ENCODE measurements at regions not wholly inside any gene's neighbourhood (a gene's known extent, or its start where the extent isn't known, plus 50 kb on each side); places are given as distances from the start of the nearest gene placed in this dataset.
A peak's percentile ranks its signal among the peaks of the same experiment; 100 is the strongest.
"Not testable (repeated sequence)": the region's sequence is repeated elsewhere in the genome, so short reads cannot be mapped to it uniquely, and the experiment has no call there.

DNA sequence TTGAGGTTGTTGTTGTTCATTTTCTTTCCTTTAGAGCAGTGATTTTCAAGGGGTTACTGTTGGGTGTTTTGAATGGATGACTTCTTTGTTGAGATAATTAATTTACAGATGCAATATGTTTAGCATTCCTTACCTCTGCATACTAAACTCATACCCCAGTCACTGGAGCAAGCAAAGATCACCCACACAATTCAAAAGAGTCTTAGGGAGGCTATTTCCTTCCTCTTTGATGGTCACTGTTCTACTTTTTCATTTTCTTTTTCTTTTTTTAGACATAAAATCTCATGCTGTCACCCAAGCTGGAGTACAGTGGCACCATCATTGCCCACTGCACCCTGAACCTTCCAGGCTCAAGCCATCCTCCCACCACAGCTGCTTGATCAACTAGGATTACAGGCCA is 723.8 kb upstream of the DEFB115 start:
- H3K4me3 Mint-ChIP-seq: peak overlapping the region in 4 of 8 donors; percentile 7 to 43 (median 14)
- H3K27ac ChIP-seq (ENCODE audit: low read depth, low read length); H3K4me3 ChIP-seq (ENCODE audit: low read length in 2 of 2); H3K36me3 Mint-ChIP-seq; POLR2A ChIA-PET (ENCODE audit: partially characterized antibody); H3K36me3 ChIP-seq (ENCODE audit: insufficient read depth, low read length); DNase-seq; intact Hi-C loops (cut with micrococcal nuclease); CTCF ChIA-PET (ENCODE audit: partially characterized antibody); H3K4me1 ChIP-seq (ENCODE audit: insufficient read depth, low read length); H3K27ac Mint-ChIP-seq; H3K27me3 Mint-ChIP-seq; H3K4me1 Mint-ChIP-seq; H3K9me3 ChIP-seq (ENCODE audit: control insufficient read depth in 1 of 2, low read length in 2 of 2); H3K27me3 ChIP-seq (ENCODE audit: insufficient read depth, low read length): not testable (repeated sequence)
- H3K9me3 Mint-ChIP-seq: peaks cover 2 to 13% (median 8%) of the 10 kb centered on the region in 8 donors

DNA sequence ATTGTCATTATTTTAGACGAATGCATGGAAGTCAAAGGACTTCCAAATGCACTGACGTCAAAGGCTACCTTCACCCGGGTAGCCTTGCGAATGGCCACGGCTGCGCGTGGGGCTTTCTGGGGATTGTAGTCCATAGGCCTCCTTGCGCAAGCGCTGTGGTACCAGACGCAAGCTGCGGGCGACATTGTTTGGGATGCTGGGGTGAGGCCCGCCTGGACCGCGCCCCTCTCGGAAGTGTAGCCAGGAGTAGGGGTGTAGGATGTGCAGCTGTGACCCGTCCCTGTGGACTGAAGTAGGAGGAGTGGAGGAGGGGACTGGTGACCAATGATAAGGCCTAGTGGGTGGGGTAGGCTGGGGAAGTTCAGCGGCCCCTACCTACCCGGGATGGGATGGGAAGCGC is 720.0 kb upstream of the DEFB115 start:
- intact Hi-C loops (cut with micrococcal nuclease); H3K27ac ChIP-seq (ENCODE audit: low read depth, low read length); H3K27ac Mint-ChIP-seq; H3K9me3 ChIP-seq (ENCODE audit: control insufficient read depth in 1 of 2, low read length in 2 of 2); H3K4me1 Mint-ChIP-seq; DNase-seq; H3K4me3 ChIP-seq (ENCODE audit: low read length in 2 of 2); H3K4me1 ChIP-seq (ENCODE audit: insufficient read depth, low read length); POLR2A ChIA-PET (ENCODE audit: partially characterized antibody); H3K4me3 Mint-ChIP-seq; H3K36me3 ChIP-seq (ENCODE audit: insufficient read depth, low read length); H3K27me3 Mint-ChIP-seq; H3K36me3 Mint-ChIP-seq; H3K27me3 ChIP-seq (ENCODE audit: insufficient read depth, low read length); CTCF ChIA-PET (ENCODE audit: partially characterized antibody): not testable (repeated sequence)
- peaks cover 0 to 15% (median 8%) of the 10 kb centered on the region in 8 donors for H3K9me3 Mint-ChIP-seq

DNA sequence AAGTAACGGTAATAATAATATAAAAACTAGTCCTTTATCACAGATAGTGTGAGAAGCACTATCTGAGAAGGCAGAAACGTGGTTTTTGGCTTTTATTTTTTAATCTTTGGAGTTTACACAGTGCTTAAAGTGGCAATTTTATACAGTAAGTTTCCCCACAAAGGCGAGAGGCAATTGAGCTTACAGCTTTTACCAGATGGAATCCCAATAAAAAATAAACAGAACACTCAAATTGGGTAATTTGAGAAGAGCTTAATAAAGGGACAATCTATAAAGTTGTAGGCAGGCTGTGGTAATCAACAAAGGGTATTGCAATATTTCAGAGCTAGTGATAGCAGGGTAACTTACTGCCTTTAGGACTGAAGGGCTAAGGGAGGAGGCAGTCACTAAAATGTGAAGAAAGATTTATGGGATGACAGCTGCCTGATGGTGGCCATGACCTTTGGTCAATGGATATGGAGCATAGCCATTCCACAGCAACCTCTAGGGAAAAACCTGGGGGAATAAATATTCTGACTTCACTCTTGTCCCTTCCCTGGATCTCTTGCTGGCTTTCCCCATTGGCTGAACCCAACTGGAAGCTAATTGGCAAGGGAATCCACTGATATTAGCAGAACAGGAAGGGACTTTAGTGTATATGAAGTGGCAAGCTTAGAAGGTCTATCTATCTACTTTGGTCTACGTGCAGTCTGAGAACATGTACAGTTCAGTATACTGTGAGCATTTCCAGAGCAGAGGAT is 717.0 kb upstream of the DEFB115 start:
- H3K9me3 ChIP-seq (ENCODE audit: control insufficient read depth in 1 of 2, low read length in 2 of 2); H3K27me3 ChIP-seq (ENCODE audit: insufficient read depth, low read length); H3K36me3 Mint-ChIP-seq; H3K4me1 Mint-ChIP-seq; intact Hi-C loops (cut with micrococcal nuclease); H3K27ac ChIP-seq (ENCODE audit: low read depth, low read length); H3K36me3 ChIP-seq (ENCODE audit: insufficient read depth, low read length); POLR2A ChIA-PET (ENCODE audit: partially characterized antibody); H3K27ac Mint-ChIP-seq; CTCF ChIA-PET (ENCODE audit: partially characterized antibody); DNase-seq; H3K4me3 ChIP-seq (ENCODE audit: low read length in 2 of 2); H3K4me3 Mint-ChIP-seq; H3K27me3 Mint-ChIP-seq; H3K4me1 ChIP-seq (ENCODE audit: insufficient read depth, low read length): not testable (repeated sequence)
- H3K9me3 Mint-ChIP-seq: peaks cover 0 to 15% (median 9%) of the 10 kb centered on the region in 8 donors

DNA sequence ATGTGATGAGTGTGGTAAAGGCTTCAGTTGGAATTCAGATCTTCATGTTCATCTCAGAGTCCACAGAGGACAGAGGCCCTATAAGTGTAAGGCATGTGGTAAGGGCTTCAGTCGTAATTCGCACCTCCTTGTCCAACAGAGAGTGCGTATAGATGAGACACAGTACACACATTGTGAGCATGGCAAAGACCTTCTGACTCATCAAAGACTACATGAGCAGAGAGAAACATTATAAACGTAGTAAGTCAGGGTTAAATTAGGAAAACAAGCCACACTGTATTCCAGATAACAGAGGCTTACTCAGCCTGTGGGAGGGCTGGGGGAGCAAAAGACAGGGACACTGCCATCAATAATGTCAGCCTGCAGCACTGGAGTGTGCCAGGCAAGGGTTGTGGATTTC is 706.2 kb upstream of the DEFB115 start:
- H3K9me3 ChIP-seq (ENCODE audit: control insufficient read depth in 1 of 2, low read length in 2 of 2); H3K27me3 ChIP-seq (ENCODE audit: insufficient read depth, low read length); H3K36me3 Mint-ChIP-seq; H3K4me1 ChIP-seq (ENCODE audit: insufficient read depth, low read length); H3K4me3 Mint-ChIP-seq; H3K4me3 ChIP-seq (ENCODE audit: low read length in 2 of 2); H3K27me3 Mint-ChIP-seq; intact Hi-C loops (cut with micrococcal nuclease); H3K27ac ChIP-seq (ENCODE audit: low read depth, low read length); POLR2A ChIA-PET (ENCODE audit: partially characterized antibody); H3K27ac Mint-ChIP-seq; DNase-seq; H3K36me3 ChIP-seq (ENCODE audit: insufficient read depth, low read length); H3K4me1 Mint-ChIP-seq; CTCF ChIA-PET (ENCODE audit: partially characterized antibody): not testable (repeated sequence)
- H3K9me3 Mint-ChIP-seq: peaks cover 0 to 20% (median 6%) of the 10 kb centered on the region in 8 donors

DNA sequence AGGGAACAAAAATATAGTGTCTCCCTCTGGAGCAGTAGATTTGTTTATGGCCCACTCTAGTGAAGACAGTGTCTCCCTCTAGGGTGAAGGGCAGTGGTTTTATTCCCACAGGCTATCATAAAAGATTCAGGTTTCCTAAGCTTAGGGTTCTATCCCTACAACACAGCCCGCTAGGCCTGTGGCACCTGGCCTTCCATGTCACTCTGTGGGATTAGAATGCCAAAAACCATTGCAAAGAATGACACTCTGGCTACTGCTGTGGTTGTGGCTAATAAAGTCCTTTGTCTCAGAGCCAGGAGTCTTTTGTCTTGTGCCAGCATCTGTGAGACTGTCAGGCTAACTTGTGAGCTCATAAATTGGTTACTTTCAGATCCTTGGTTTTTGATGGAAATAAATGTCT is 700.7 kb upstream of the DEFB115 start:
- H3K4me3 ChIP-seq (ENCODE audit: low read length in 2 of 2); H3K9me3 ChIP-seq (ENCODE audit: control insufficient read depth in 1 of 2, low read length in 2 of 2); H3K27me3 ChIP-seq (ENCODE audit: insufficient read depth, low read length); H3K27ac Mint-ChIP-seq; H3K4me1 Mint-ChIP-seq; H3K27me3 Mint-ChIP-seq; H3K36me3 ChIP-seq (ENCODE audit: insufficient read depth, low read length); H3K4me3 Mint-ChIP-seq; POLR2A ChIA-PET (ENCODE audit: partially characterized antibody); DNase-seq; H3K4me1 ChIP-seq (ENCODE audit: insufficient read depth, low read length); intact Hi-C loops (cut with micrococcal nuclease); H3K36me3 Mint-ChIP-seq; H3K27ac ChIP-seq (ENCODE audit: low read depth, low read length); CTCF ChIA-PET (ENCODE audit: partially characterized antibody): not testable (repeated sequence)
- H3K9me3 Mint-ChIP-seq: peaks cover 0 to 14% (median 2%) of the 10 kb centered on the region in 8 donors

DNA sequence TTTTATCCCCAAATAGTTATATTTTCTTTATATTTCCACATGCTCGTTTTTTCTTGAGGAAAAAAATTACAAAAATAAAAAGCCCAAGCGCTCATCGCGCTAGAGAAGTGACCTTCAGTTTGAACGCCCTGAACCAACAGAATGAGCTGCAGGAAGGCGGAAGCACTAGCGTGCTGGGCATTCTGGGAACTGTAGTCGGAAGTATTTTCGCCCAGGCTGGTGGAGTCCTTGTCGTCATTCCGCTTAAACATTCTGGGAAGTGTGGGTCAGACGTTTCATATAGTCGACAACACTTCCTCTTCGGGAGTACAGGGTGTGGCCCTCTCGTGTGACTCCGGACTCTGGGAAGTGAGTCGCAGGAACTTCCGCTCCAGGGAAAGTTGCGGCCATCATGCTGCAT is 692.4 kb upstream of the DEFB115 start:
- CTCF ChIA-PET (ENCODE audit: partially characterized antibody): not testable (repeated sequence)

DNA sequence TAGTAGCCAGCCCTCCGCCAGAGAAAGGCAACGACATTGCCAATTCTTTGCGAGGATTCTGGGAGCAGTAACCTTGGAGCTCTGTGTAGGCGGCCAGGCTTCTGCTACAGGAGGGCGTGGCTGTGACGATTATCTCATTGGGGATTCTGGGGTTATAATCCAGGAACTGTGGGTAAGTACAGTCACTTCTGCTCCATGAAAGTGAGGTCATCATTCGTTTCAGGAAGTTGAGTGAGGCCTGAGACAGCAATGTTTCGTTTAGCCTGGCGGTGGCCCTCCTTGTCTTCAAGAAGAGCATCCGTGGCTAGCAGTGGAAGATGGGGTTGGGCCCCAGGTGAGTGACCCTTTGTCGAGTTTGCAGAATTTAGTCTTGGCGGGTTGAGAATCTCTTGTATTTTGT is 687.6 kb upstream of the DEFB115 start:
- H3K36me3 ChIP-seq (ENCODE audit: insufficient read depth, low read length); CTCF ChIA-PET (ENCODE audit: partially characterized antibody); H3K4me3 ChIP-seq (ENCODE audit: low read length in 2 of 2); H3K4me3 Mint-ChIP-seq; H3K27ac Mint-ChIP-seq; H3K27me3 Mint-ChIP-seq; H3K9me3 ChIP-seq (ENCODE audit: control insufficient read depth in 1 of 2, low read length in 2 of 2); H3K4me1 Mint-ChIP-seq; POLR2A ChIA-PET (ENCODE audit: partially characterized antibody); H3K4me1 ChIP-seq (ENCODE audit: insufficient read depth, low read length); H3K27ac ChIP-seq (ENCODE audit: low read depth, low read length); H3K36me3 Mint-ChIP-seq; H3K9me3 Mint-ChIP-seq; DNase-seq; intact Hi-C loops (cut with micrococcal nuclease); H3K27me3 ChIP-seq (ENCODE audit: insufficient read depth, low read length): not testable (repeated sequence)

More for the DNA sequence above, 692.4 kb upstream of the DEFB115 start:
- H3K27me3 ChIP-seq (ENCODE audit: insufficient read depth, low read length); H3K4me3 Mint-ChIP-seq; H3K36me3 ChIP-seq (ENCODE audit: insufficient read depth, low read length); DNase-seq; H3K27ac Mint-ChIP-seq; H3K4me1 Mint-ChIP-seq; H3K27me3 Mint-ChIP-seq; H3K36me3 Mint-ChIP-seq; intact Hi-C loops (cut with micrococcal nuclease); H3K27ac ChIP-seq (ENCODE audit: low read depth, low read length); H3K4me1 ChIP-seq (ENCODE audit: insufficient read depth, low read length); H3K9me3 ChIP-seq (ENCODE audit: control insufficient read depth in 1 of 2, low read length in 2 of 2); H3K4me3 ChIP-seq (ENCODE audit: low read length in 2 of 2); POLR2A ChIA-PET (ENCODE audit: partially characterized antibody): not testable (repeated sequence)
- H3K9me3 Mint-ChIP-seq: peaks cover 0 to 11% (median 2%) of the 10 kb centered on the region in 8 donors

DNA sequence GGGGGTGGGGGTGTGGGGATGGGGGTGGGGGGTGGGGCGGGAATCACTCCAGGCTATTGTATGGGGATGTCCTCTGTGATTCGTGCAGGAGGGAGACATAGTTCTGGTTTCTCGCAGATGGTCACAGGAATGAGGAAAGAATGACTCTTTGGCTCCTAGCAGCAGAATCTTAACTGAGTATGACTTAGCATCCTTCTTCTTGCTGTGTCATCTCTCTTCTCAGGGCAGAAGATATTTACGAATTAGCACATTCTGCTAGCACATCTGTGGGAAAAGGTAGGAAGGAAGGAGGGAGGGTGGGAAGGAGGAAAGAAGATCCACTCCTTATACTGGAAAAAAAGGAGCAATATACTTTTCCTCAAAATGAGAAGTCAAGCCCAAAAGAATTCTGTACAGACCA is 686.8 kb upstream of the DEFB115 start:
- not testable (repeated sequence) for H3K4me1 Mint-ChIP-seq

More for the DNA sequence above, 686.8 kb upstream of the DEFB115 start:
- H3K27ac Mint-ChIP-seq; H3K27me3 Mint-ChIP-seq; H3K4me3 ChIP-seq (ENCODE audit: low read length in 2 of 2); H3K4me3 Mint-ChIP-seq; H3K4me1 ChIP-seq (ENCODE audit: insufficient read depth, low read length); POLR2A ChIA-PET (ENCODE audit: partially characterized antibody); DNase-seq; H3K9me3 ChIP-seq (ENCODE audit: control insufficient read depth in 1 of 2, low read length in 2 of 2); H3K36me3 ChIP-seq (ENCODE audit: insufficient read depth, low read length); H3K27ac ChIP-seq (ENCODE audit: low read depth, low read length); H3K27me3 ChIP-seq (ENCODE audit: insufficient read depth, low read length); H3K9me3 Mint-ChIP-seq; intact Hi-C loops (cut with micrococcal nuclease); H3K36me3 Mint-ChIP-seq; CTCF ChIA-PET (ENCODE audit: partially characterized antibody): not testable (repeated sequence)

Data from CD4-positive, alpha-beta memory T cell (primary cell).